PC-3 (cell line): ENCODE measurements at regions not wholly inside any gene's neighbourhood (a gene's known extent, or its start where the extent isn't known, plus 50 kb on each side); places are given as distances from the start of the nearest gene placed in this dataset.

Experiments
- ATAC-seq: fragments of 200-7000 bp; cut with Tn5 transposase; 2 replicates; pipeline ENCODE4 v1.9.1; 2020; ENCODE audit warnings: mild to moderate bottlenecking, moderate library complexity
- BruUV-seq: library from RNA; stranded (reverse); fragments of 400-500 nt; replicated peaks from 2 replicates; lab custom pipeline; 2021; lab: Mats Ljungman, UMichigan
- CTCF ChIA-PET: fragments of 300-600 bp; sonication (Branson Sonifier 250); formaldehyde crosslinking; loops from one replicate; lab custom pipeline; 2022; ENCODE audit warnings: antibody characterized with exemption; lab: Charles Lee
- POLR2A ChIA-PET: fragments of 300-600 bp; sonication (Branson Sonifier 250); formaldehyde crosslinking; loops from one replicate; lab custom pipeline; 2022; ENCODE audit warnings: antibody characterized with exemption; ENCODE audit not compliant: unreplicated experiment; lab: Charles Lee
- DNase-seq: peaks from one replicate; pipeline ENCODE4 v3.0.0-alpha.2; 2015
- H2AFZ ChIP-seq: fragments of 300-600 bp; sonication (generic); 2 replicates; pipeline ENCODE4 v1.6.0; 2016; ENCODE audit warnings: antibody characterized with exemption, low read length
- H3F3A ChIP-seq: fragments of 300-600 bp; sonication (generic); one replicate; pipeline ENCODE4 v1.6.0; 2017; ENCODE audit warnings: antibody characterized with exemption, low read length, control low read depth, mild to moderate bottlenecking; ENCODE audit not compliant: unreplicated experiment
- H3K27ac ChIP-seq: fragments of 300-600 bp; sonication (generic); 2 replicates; pipeline ENCODE4 v1.5.1; 2016; ENCODE audit warnings: mild to moderate bottlenecking, low read length
- H3K27me3 ChIP-seq: fragments of 300-600 bp; sonication (generic); 2 replicates; pipeline ENCODE4 v1.6.1; 2016; ENCODE audit warnings: low read length, mixed read lengths
- H3K36me3 ChIP-seq: fragments of 300-600 bp; sonication (generic); 2 replicates; pipeline ENCODE4 v1.6.1; 2016; ENCODE audit warnings: low read depth, mixed run types, low read length, mixed read lengths
- H3K4me1 ChIP-seq: fragments of 300-600 bp; sonication (generic); 2 replicates; pipeline ENCODE4 v1.5.1; 2016; ENCODE audit warnings: low read length; ENCODE audit not compliant: insufficient read depth
- H3K4me2 ChIP-seq: fragments of 300-600 bp; sonication (generic); 2 replicates; pipeline ENCODE4 v1.6.0; 2016; ENCODE audit warnings: low read length
- H3K4me3 ChIP-seq: fragments of 300-600 bp; sonication (generic); 2 replicates; pipeline ENCODE4 v1.5.1; 2016; ENCODE audit warnings: mild to moderate bottlenecking, low read length, mixed read lengths
- H3K79me2 ChIP-seq: fragments of 300-600 bp; sonication (generic); 2 replicates; pipeline ENCODE4 v1.6.1; 2017; ENCODE audit warnings: low read length, mixed read lengths
- H3K9ac ChIP-seq: fragments of 300-600 bp; sonication (generic); 2 replicates; pipeline ENCODE4 v1.6.0; 2016; ENCODE audit warnings: mild to moderate bottlenecking, low read length
- H3K9me2 ChIP-seq: fragments of 300-600 bp; sonication (generic); replicated peaks from 2 replicates; pipeline ENCODE4 v1.6.1; 2016; ENCODE audit warnings: mixed run types, low read length, mixed read lengths
- H3K9me3 ChIP-seq: fragments of 300-600 bp; sonication (generic); 2 replicates; pipeline ENCODE4 v1.6.1; 2016; ENCODE audit warnings: low read length, mixed read lengths
- H4K20me1 ChIP-seq: fragments of 300-600 bp; sonication (generic); 2 replicates; pipeline ENCODE4 v1.6.1; 2016; ENCODE audit warnings: low read length, mixed read lengths
- CTCF ChIP-seq: fragments of 300-600 bp; sonication (generic); conservative IDR thresholded peaks from 2 replicates; pipeline ENCODE4 v1.5.1; 2017; ENCODE audit warnings: antibody characterized with exemption, low read depth, mild to moderate bottlenecking, low read length
- EZH2 ChIP-seq: fragments of 300-600 bp; sonication (generic); IDR thresholded peaks from one replicate; pipeline ENCODE4 v1.6.1; 2017; ENCODE audit warnings: antibody characterized with exemption, mild to moderate bottlenecking, low read length; ENCODE audit not compliant: unreplicated experiment
- EZH2phosphoT487 ChIP-seq: fragments of 300-600 bp; sonication (generic); IDR thresholded peaks from 2 replicates; pipeline ENCODE4 v1.6.1; 2018; ENCODE audit warnings: mild to moderate bottlenecking, antibody characterized with exemption, low read length, borderline replicate concordance
- intact Hi-C: fragments of 100-400 bp; cut with micrococcal nuclease; formaldehyde crosslinking; loops from 2 replicates; pipeline ENCODE4 v1.9.0; 2023

- no peak overlapping the region for H2AFZ ChIP-seq
- ATAC-seq (peak; percentile 78), DNase-seq (peak; percentile 43)
- no peaks in the 10 kb centered on the region for H3K36me3 ChIP-seq
- H3K9ac ChIP-seq: no peak overlapping the region
- intact Hi-C loops: no loop called here
- ChIA-PET POLR2A (interaction anchor here (0.7 kb wide), 1 partner anchor 11 kb away, joined by 3 read pairs; no protein-coding TSS in a partner anchor), CTCF (no interaction called here)
- no peak overlapping the region for H3K27ac ChIP-seq
- no peak overlapping the region for H3K4me2 ChIP-seq
- no peaks in the 10 kb centered on the region for H3K9me3 ChIP-seq
- H3K79me2 ChIP-seq: no peaks in the 10 kb centered on the region
- no peaks in the 10 kb centered on the region for H4K20me1 ChIP-seq
- no TSS peak for BruUV-seq
- no peaks in the 10 kb centered on the region for H3K27me3 ChIP-seq
- no peak overlapping the region for H3K4me3 ChIP-seq
- no peaks in the 10 kb centered on the region for H3K4me1 ChIP-seq
- H3K9me2 ChIP-seq: no peaks in the 10 kb centered on the region
- no peak for TF ChIP-seq EZH2
- no peak for TF ChIP-seq CTCF
- no peak for TF ChIP-seq EZH2phosphoT487
- H3F3A ChIP-seq: no peaks in the 10 kb centered on the region
Observed at GRCh38 chr2:237213315-237214022, 127.8 kb downstream of the COPS8 start.

GRCh38 chr2:237214030-237214675 lies 128.5 kb downstream of the COPS8 start:
- Histone ChIP-seq H3K4me3 (no peak overlapping the region), H2AFZ (no peak overlapping the region), H3K36me3 (no peaks in the 10 kb centered on the region), H3K79me2 (no peaks in the 10 kb centered on the region), H3K4me2 (no peak overlapping the region), H3K9me3 (no peaks in the 10 kb centered on the region), H3F3A (no peaks in the 10 kb centered on the region), H3K9me2 (no peaks in the 10 kb centered on the region), H3K27me3 (no peaks in the 10 kb centered on the region), H3K9ac (no peak overlapping the region), H3K4me1 (no peaks in the 10 kb centered on the region), H3K27ac (no peak overlapping the region), H4K20me1 (no peaks in the 10 kb centered on the region)
- CTCF ChIA-PET: no interaction called here
- ATAC-seq: no peak
- no TSS peak for BruUV-seq
- TF ChIP-seq CTCF: no peak
- no peak for TF ChIP-seq EZH2phosphoT487
- TF ChIP-seq EZH2: no peak
- intact Hi-C loops: no loop called here
- POLR2A ChIA-PET: no interaction called here
- DNase-seq: no peak

- H3F3A ChIP-seq: no peaks in the 10 kb centered on the region
- H2AFZ ChIP-seq: no peak overlapping the region
- no TSS peak for BruUV-seq
- no peak for ATAC-seq
- H3K27me3 ChIP-seq: no peaks in the 10 kb centered on the region
- DNase-seq: no peak
- ChIA-PET POLR2A (no interaction called here), CTCF (no interaction called here)
- H4K20me1 ChIP-seq: no peaks in the 10 kb centered on the region
- no peak overlapping the region for H3K4me3 ChIP-seq
- no peaks in the 10 kb centered on the region for H3K4me1 ChIP-seq
- no peaks in the 10 kb centered on the region for H3K36me3 ChIP-seq
- H3K9me2 ChIP-seq: no peaks in the 10 kb centered on the region
- no peaks in the 10 kb centered on the region for H3K79me2 ChIP-seq
- no peak overlapping the region for H3K27ac ChIP-seq
- TF ChIP-seq EZH2 (no peak), CTCF (no peak), EZH2phosphoT487 (no peak)
- no peak overlapping the region for H3K9ac ChIP-seq
- H3K9me3 ChIP-seq: no peaks in the 10 kb centered on the region
- H3K4me2 ChIP-seq: no peak overlapping the region
- intact Hi-C loops: no loop called here
Observed at GRCh38 chr2:237214963-237215362, 129.3 kb downstream of the COPS8 start.
